HCT116 (cell line): ENCODE measurements at regions not wholly inside any gene's neighbourhood (a gene's known extent, or its start where the extent isn't known, plus 50 kb on each side); places are given as distances from the start of the nearest gene placed in this dataset.

Experiments
- CBX3 ChIP-seq: IDR thresholded peaks from 2 replicates; pipeline ENCODE4 v1.6.1; 2012; ENCODE audit warnings: low read depth
- EGR1 ChIP-seq: IDR thresholded peaks from 2 replicates; pipeline ENCODE4 v1.6.1; 2012; ENCODE audit warnings: low read depth
- EZH2 ChIP-seq: fragments of 200-600 bp; sonication (generic); IDR thresholded peaks from 2 replicates; pipeline ENCODE4 v1.6.1; 2017; ENCODE audit warnings: antibody characterized with exemption, mixed run types
- EZH2phosphoT487 ChIP-seq: fragments of 200-600 bp; IDR thresholded peaks from 2 replicates; pipeline ENCODE4 v1.6.1; 2018; ENCODE audit warnings: antibody characterized with exemption, borderline replicate concordance
- JUND ChIP-seq: IDR thresholded peaks from 2 replicates; pipeline ENCODE4 v1.6.1; 2012
- POLR2A ChIP-seq: IDR thresholded peaks from 2 replicates; pipeline ENCODE4 v1.7.0; 2011; ENCODE audit warnings: borderline replicate concordance; ENCODE audit not compliant: insufficient read depth, insufficient read length; ENCODE audit errors: extremely low read depth
- POLR2AphosphoS5 ChIP-seq: IDR thresholded peaks from 2 replicates; pipeline ENCODE4 v1.6.1; 2011; ENCODE audit warnings: mild to moderate bottlenecking, low read depth, low read length, moderate library complexity
- SP1 ChIP-seq: IDR thresholded peaks from 2 replicates; pipeline ENCODE4 v1.6.1; 2012; ENCODE audit warnings: low read depth
- ZFX ChIP-seq: fragments of 450-650 bp; IDR thresholded peaks from 2 replicates; pipeline ENCODE4 v1.6.1; 2017
- TF ChIP-seq, protein P1 (sequence below), 3 experiments: fragments of 200-600 bp in 1 of 3; sonication (generic) in 1 of 3; IDR thresholded peaks in 2 of 3; conservative IDR thresholded peaks in 1 of 3; 2 replicates each; pipeline ENCODE4 v1.5.1; 2012 to 2017; ENCODE audit warnings: low read depth in 2 of 3, low read length in 2 of 3, antibody characterized with exemption in 1 of 3, borderline replicate concordance in 1 of 3, control low read depth in 1 of 3, mild to moderate bottlenecking in 1 of 3, mixed read lengths in 1 of 3, mixed run types in 1 of 3, moderate library complexity in 1 of 3; ENCODE audit not compliant: insufficient read depth in 1 of 3
- TF ChIP-seq, protein P2 (sequence below): IDR thresholded peaks from 2 replicates; pipeline ENCODE4 v1.6.1; 2012

DNA sequence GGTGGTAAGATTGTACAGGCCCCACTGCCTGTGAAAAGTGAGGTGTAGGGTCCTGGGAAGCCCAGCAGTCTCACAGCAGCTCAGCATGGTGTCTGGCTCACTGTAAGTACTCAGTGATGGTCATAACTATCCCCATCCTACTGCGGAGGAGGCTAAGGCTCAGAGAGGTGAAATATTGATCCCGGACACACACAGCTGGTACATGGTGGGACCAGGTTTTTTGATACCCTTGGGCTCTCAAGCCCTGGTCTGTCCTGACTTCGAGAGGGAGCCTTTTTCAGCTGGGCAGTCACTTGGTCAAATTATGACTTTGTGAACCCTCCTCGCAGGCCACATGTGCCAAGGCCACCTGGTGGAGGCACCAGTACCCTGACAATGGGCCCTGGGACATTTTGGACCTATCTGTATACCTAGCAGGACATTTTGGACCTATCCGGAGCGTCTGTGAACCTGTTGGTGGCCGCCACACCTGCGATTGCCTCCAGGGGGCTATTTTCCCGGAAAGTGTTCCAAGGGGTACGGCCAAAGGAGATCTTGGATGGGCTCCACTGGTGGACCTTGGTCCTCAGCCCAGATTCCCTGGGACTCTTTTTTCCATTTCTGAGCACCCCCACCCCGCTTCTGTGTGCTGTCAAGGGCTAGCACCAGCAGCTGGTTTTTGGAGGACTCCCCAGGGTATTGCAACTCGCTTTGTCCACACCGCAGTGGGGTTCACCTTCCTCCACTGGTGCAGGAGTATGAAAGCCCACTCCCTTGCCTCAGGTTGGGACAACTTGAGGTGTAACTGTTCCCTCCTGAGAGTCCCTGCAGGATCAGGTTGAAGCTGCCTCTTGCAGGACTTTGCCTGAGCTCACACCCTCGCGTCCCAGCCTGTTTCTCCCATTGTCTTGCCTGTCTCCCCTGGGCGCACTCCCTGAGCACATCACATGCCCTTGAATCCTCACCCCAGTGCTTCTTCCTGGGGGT is 83.6 kb upstream of the NKD1 start:
- TF ChIP-seq EZH2phosphoT487 (no peak), EZH2 (no peak), ZFX (no peak), POLR2AphosphoS5 (no peak), CBX3 (no peak), JUND (no peak), EGR1 (no peak), POLR2A (no peak), SP1 (no peak)
- TF ChIP-seq, protein P1, sequence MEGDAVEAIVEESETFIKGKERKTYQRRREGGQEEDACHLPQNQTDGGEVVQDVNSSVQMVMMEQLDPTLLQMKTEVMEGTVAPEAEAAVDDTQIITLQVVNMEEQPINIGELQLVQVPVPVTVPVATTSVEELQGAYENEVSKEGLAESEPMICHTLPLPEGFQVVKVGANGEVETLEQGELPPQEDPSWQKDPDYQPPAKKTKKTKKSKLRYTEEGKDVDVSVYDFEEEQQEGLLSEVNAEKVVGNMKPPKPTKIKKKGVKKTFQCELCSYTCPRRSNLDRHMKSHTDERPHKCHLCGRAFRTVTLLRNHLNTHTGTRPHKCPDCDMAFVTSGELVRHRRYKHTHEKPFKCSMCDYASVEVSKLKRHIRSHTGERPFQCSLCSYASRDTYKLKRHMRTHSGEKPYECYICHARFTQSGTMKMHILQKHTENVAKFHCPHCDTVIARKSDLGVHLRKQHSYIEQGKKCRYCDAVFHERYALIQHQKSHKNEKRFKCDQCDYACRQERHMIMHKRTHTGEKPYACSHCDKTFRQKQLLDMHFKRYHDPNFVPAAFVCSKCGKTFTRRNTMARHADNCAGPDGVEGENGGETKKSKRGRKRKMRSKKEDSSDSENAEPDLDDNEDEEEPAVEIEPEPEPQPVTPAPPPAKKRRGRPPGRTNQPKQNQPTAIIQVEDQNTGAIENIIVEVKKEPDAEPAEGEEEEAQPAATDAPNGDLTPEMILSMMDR (IDR thresholded peaks at IDR 0.05 in 2 of 3, conservative IDR thresholded peaks at IDR 0.05 in 1 of 3; ENCODE audit: borderline replicate concordance in 1 of 3, insufficient read depth in 1 of 3, low read depth in 2 of 3, low read length in 2 of 3) = peak in 2 of 3 experiments; percentile 50 to 54; a peak in 3 of 6 replicates
- TF ChIP-seq, protein P2, sequence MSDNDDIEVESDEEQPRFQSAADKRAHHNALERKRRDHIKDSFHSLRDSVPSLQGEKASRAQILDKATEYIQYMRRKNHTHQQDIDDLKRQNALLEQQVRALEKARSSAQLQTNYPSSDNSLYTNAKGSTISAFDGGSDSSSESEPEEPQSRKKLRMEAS = no peak
